ENCODE measurements at regions not wholly inside any gene's neighbourhood (a gene's known extent, or its start where the extent isn't known, plus 50 kb on each side); places are given as distances from the start of the nearest gene placed in this dataset.
"Not testable (repeated sequence)": the region's sequence is repeated elsewhere in the genome, so short reads cannot be mapped to it uniquely, and the experiment has no call there.

DNA sequence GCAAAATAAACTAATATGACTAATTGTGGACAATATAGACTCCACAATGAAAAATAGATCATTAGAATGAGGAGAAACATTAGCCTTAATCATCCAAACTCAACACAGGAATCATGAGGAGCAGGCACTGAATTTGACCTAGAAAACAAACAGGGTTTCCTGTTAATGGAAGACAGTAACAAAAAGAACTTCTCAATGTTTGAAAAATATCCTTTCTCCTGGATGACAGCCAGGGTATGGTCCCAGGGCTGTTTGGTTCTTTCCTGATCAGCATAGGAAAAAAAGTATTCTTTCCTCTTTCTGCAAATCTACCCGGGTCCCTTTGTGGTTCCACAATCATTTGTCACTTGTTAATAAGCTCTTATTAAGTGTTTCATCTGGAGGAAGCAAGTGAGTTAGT is 145.3 kb upstream of the SVIL start:
- DNase-seq (ENCODE audit: low spot score), result no peak
- intact Hi-C loops (cut with DNase I), result loop anchor here in 1 of 2 donors (5.0 kb wide), 1 partner anchor 33 kb away; no protein-coding TSS in a partner anchor

DNA sequence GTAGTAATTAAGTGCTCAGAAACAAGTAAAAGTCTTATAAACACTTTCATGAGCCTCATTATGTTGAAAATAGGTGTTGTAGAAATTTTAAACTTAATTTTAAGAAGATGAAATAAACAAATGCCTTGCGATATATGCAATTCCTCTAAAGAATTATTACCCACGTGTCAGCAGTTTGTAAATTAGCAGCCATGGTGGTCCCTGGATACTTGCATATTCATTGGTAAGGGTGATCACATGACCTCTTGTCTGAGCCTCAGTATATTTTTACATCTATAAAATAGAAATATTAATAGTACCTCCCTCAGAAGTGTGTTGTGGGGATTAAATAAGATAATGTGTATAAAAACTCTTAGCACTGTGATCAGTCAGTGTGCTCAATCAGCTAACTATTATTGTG is 141.5 kb upstream of the SVIL start:
- intact Hi-C loops (cut with DNase I), result no loop called here
- no peak for DNase-seq (ENCODE audit: low spot score)

DNA sequence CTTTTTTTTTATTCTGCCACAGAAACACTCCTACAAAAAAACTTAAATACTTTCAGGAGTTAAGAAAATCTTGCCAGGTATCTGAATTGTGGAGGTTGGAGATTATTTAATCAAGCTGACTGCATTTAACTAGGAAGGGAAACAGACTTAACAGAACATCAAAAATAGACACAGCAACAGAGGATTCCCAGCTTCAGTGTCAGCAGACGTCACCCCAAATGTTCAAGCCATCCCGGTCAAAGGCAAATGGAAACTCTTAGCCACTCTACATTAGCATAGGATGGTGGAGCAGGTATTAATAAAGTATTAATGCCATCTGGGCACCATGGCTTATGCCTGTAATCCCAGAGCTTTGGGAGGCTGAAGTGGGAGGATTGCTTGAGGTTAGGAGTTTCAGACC is 139.7 kb upstream of the SVIL start:
- intact Hi-C loops (cut with DNase I), result no loop called here
- no peak for DNase-seq (ENCODE audit: low spot score)

DNA sequence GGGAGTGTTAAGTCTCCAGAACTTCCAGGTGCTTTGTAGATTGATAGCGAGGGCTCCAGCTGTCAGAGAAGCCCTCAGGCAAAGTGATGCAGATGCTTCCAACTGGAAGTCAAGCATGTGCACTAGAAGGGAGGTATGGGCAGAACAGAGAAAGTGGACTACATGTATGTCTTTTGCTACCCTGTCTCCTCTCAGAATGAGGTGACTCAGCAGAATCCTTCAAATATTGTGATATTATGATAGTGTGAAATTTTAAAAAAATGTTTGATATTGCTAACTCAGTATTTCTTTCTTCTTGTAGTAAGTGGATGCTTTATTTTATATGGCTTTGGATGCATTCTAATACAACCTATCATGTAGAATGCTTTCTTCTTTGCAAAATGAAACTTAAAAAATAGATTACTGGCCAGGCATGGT is 138.9 kb upstream of the SVIL start:
- intact Hi-C loops (cut with DNase I), result no loop called here
- DNase-seq (ENCODE audit: low spot score), result no peak

DNA sequence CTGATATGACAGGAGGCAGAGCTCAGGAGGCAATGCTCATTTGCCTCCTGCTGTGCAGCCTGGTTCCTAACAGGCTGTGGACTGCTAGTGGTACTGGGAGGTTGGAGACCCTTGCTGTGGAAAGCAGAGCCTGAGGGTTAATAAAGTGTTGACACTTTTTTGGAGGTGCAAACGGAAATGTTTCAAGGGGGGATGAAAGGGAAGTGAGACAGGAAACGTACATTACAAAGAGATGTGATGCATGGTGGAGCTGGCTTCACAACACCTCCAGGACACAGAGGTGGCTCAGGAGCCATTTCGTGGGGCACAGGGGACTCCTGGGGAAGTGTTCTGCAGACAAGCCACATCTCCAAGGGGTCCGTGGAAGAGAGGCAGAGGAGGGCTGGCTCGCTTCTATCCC is 137.6 kb upstream of the SVIL start:
- DNase-seq (ENCODE audit: low spot score), result no peak
- intact Hi-C loops (cut with DNase I), result no loop called here

DNA sequence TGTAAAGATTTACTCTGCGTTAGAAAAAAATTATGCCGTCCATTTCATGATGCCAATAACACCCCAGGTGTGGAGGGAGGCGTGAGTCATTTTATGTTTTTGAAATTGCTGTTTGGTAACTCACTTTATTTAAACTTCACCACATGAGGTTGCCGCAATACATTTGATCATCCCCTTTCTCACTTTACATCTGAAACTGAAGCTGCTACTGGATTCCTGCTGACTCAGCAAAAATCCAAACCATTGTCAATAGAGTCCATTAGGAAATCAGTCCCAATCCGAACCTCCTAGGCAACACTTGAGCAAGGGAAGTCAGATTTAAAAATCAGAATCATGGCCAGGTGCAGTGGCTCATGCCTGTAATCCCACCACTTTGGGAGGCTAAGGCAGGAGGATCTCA is 136.6 kb upstream of the SVIL start:
- DNase-seq (ENCODE audit: low spot score), result no peak
- intact Hi-C loops (cut with DNase I), result no loop called here

DNA sequence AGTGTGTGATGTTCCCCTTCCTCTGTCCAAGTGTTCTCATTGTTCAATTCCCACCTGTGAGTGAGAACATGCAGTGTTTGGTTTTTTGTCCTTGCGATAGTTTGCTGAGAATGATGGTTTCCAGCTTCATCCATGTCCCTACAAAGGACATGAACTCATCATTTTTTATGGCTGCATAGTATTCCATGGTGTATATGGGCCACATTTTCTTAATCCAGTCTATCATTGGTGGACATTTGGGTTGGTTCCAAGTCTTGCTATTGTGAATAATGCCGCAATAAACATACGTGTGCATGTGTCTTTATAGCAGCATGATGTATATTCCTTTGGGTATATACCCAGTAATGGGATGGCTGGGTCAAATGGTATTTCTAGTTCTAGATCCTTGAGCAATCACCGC is 134.5 kb upstream of the SVIL start:
- DNase-seq (ENCODE audit: low spot score); intact Hi-C loops (cut with DNase I): not testable (repeated sequence)

DNA sequence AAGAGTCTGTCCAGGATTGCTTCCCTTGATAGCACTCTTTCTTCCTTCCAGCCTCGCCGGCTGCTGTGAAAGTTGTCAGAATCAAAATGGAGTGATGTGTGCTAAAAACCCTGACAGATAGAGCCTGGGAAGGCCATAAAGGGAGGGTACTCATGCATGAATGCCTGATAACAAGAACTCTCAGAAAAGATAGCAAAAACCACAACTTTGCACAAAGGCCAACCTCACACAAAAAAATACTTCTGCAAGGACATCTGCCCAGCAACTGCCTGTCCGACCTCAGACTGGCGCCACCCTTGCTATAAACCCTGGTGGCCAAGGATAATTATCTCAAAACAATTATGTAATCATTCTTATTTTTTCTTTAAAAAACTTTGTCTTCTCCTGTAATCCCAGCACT is 133.2 kb upstream of the SVIL start:
- DNase-seq (ENCODE audit: low spot score), result no peak
- intact Hi-C loops (cut with DNase I), result no loop called here

DNA sequence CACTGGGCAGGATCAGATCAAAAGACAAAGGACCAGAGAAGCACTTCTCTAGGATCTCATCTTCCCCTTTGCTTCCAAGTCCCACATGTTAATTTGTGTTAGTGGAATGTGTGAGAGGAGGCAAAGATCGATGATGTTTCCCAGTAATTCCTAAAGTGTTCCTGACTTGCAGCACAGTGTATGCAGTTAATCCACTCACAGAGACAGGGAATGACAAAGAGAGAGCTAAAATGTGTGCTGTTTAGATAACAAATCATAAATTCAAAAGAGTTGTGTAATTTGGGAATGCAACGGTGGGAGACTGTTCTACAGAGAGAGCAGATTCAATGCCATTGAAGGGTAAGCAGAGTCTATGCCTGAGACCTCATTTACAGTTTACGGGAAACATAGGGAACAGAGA is 132.0 kb upstream of the SVIL start:
- intact Hi-C loops (cut with DNase I), result no loop called here
- no peak for DNase-seq (ENCODE audit: low spot score)

DNA sequence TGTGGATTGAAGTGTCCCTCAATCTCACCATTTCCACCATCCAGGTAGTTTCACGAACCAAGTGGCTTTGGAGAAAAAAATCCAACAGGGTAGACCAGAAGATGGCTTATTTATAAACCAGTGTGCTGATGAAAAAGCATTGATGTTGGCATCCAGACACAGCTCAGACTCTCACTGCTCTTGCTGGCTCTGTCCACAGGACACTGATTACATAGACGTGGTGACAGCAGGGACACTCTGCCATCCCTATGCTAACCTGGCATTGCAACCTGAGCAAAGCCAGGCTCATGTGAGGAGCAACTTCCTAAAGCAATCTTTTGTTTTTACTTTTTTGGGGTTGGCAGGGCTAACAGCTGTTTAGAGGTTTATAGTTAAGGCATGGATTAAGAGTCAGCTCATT is 130.6 kb upstream of the SVIL start:
- DNase-seq (ENCODE audit: low spot score), result no peak
- intact Hi-C loops (cut with DNase I), result no loop called here

DNA sequence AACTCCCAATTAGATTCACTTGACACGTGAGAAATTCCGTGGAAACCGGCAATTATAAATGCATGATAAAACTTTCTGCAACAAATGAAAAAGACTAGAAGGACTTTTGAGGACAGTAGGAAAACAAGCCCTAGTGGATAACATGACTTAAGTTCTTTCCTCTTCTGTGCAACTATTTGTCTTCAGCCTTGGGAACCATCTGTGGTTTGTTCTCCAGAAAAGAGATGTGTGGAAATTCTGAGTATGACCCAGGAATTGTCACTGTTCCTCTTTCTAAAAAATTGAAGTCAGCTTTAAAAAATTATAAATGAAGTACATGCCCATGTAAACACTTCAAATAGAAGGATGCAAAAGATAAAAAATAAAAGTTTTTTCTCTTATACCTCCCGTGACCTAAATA is 128.6 kb upstream of the SVIL start:
- intact Hi-C loops (cut with DNase I), result no loop called here
- no peak for DNase-seq (ENCODE audit: low spot score)

DNA sequence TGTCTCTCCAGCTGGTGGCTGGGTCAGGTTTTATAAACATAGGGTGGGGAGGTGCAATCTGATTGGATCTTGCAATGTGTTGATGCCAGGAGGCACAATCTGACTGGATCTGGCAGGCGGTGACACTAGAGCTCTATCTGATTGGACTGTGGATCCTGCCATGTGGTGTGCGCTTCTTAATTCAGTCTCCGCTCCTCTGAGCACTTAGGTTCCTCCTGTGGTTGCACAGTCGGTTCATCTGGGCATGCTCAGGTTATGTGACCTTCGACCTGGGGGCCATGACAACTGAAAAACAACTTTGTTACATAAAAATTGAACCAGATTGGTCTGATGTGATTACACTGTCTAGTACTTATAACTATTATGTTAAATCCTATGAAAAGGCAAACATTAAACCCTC is 127.1 kb upstream of the SVIL start:
- intact Hi-C loops (cut with DNase I), result no loop called here
- no peak for DNase-seq (ENCODE audit: low spot score)

DNA sequence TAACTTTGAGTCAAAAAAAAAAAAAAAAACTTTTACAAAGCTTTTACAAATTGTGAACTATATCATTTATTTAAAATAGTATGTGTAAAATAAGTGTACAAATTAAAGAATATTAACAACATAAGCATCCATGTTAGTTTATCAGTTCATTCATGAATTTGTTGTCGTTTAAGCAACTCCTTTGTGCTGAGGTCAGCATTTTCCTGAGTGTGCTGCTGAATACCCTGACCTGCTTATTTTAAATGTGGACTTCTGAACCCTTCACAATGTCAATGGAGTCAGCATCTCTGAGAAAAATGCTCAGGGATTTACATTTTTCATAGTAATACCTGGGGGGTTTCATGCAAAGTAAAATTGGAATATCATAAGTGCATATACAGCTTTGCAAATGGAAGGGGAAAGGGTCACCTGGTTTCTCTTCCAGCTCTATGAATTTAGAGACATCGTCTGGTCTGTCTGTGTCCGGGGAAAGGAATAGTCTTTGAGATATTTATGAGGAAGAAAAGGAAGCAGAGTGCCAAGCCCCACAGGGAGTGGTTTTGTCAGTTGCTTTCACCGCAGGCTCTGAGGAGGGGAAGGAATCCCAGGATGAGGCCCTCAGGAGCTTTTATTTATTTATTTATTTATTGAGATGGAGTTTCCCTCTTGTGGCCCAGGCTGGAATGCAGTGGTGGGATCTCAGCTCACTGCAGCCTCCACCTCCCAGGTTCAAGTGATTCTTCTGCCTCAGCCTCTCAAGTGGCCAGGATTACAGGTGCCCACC is 125.5 kb upstream of the SVIL start:
- no peak for DNase-seq (ENCODE audit: low spot score)
- intact Hi-C loops (cut with DNase I), result no loop called here

DNA sequence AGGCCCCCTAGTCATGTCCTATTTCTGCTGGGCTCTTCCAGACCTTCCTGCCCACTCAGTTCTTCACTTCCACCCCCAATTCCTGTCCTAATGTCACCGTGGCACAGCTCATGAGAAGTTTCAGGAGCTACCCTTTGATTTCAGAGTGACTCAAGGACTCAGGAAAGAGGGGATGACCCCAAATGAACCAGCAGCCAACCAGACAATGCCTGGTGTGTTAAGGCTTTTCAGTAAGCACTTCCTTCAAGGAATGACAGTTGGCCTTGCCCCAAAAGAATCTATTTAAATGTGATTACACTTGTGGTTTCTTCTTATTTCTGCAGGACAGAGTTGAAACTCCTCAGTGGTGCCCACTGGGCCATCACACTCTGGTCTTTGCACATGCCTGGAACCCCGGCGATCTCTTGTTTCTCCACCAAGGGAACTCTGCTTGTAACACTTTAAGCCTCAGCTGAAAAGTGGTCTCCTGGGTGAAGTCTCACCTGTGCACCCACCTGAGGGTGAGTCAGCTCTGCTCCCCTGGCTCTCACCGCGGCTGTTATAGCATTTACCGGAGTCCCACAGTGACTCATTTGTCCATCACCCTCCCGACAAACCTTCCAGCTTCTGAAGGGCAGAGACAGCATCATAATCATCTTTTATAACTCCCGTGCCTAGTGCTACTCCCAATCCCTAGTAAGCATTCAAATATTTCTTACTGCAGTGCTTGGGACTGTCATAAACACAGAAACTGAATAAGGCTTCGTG is 123.0 kb upstream of the SVIL start:
- intact Hi-C loops (cut with DNase I), result no loop called here
- DNase-seq (ENCODE audit: low spot score), result no peak

DNA sequence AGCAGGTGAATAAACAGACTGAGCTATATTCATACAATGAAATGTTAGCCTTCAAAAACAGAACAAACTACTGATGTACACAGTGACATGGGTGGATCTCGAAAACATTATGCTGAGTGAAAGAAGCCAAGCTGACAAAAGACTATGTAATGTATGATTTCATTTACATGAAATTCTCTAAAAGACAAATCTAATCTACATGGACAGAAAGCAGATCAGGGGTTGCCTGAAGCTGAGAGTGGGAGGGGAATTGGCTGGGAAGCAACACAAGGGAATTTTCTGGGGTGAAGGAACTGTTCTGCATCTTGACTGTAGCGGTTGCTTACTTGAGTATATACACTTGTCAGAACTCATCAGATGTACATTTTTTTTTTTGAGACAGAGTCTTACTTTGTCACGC is 121.7 kb upstream of the SVIL start:
- intact Hi-C loops (cut with DNase I), result no loop called here
- no peak for DNase-seq (ENCODE audit: low spot score)

DNA sequence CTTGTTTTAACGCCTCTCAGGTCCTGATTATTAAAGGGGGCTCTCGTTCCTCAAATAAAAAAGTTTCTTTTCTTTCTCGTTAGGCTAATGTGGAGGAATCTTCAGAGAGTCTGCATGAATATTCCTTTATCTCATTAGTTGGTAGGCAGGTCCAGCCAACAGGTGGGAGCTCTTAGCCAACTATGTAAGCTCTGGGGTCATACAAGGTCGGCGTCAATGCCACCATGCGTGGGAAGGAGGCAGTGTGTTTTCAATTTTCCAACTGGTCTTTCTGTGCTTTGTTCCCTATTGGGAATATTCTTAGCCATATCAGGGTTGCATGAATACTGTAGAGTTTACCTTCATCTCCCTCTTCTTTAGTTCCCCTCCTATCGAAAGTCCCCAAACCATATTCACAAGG is 118.5 kb upstream of the SVIL start:
- intact Hi-C loops (cut with DNase I), result no loop called here
- no peak for DNase-seq (ENCODE audit: low spot score)

DNA sequence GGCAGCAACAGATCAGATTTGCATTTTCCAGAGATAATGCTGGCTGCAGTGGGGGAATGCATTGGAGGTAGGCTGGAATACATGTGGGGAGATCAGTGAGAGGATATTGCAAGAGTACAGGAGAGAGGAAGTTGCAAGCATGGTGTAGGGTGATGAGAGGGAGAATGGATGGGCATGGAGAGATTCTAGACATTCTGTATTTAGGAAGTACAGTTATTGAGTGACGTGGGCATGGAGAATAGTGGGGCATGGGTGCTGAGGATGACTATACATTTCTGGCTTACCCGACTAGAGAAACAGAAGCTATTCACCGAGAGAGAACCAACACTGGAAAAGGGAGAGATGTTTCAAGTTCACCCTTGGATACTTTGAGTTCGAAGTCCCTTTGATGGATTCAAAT is 116.9 kb upstream of the SVIL start:
- intact Hi-C loops (cut with DNase I), result no loop called here
- no peak for DNase-seq (ENCODE audit: low spot score)

DNA sequence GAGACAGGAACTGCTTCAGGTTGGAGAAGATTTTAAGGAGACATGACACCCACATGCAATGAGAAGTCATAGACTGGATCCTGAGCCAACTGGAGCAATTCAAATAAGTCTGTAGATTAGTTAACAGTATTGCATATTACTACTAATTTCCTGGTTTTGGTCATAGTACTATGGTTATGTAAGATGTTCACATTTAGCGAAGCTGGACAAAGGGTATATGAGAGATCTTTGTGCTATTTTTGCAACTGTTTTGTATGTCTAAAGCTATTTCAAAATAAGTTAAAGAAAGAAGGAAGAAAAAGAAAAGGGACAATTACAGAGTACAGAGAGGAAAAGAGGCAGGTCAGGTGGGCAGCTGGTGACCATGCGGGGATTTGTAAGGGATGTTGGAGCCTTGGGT is 116.5 kb upstream of the SVIL start:
- DNase-seq (ENCODE audit: low spot score), result no peak
- intact Hi-C loops (cut with DNase I), result no loop called here

DNA sequence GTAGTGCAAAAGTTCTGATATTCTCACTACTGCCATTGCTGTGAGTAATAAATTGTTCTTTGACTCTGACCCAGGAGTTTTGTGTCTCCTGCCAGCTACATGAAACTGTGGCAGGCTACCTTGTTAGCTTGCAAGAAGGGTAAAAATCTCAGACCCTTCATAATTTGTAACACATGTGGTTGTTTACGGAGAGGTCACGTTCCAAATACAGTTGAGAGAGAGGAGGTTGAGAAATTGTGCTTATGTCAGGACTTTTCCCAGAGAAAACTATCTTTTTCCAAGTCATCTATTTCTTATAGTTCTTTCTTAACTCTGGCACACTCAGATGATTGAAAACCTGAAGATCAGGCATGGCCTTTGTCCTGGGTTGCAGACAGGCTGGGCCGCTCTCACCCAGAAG is 114.4 kb upstream of the SVIL start:
- intact Hi-C loops (cut with DNase I), result loop anchor here in 1 of 2 donors (5.0 kb wide), 1 partner anchor 33 kb away; no protein-coding TSS in a partner anchor
- no peak for DNase-seq (ENCODE audit: low spot score)

DNA sequence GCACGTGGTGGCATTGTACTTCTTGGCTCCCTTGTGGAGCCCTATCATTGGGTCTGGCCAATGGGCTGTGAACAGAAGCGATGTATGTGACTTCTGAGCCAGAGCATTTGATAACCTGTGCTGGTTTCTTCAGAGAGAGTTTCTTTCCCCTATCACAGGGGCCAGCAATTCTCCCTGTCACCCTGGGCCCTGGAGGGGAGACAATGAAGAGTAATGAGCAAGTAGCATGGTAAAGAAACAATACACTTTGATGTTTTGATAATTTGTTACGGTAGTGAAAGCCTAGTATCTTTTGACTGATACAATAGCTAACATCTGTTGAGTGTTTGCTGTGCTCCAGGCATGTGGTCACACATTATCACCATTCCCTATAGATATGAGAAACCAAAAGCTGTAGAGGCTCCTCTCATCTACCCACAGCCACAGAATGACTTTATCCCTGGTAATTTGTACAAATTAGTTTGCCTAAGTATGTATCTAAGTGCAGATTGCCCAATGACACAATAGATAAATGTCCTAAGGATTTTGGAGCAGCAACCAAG is 113.4 kb upstream of the SVIL start:
- intact Hi-C loops (cut with DNase I), result loop anchor here in 1 of 2 donors (5.0 kb wide), 1 partner anchor 34 kb away; no protein-coding TSS in a partner anchor
- no peak for DNase-seq (ENCODE audit: low spot score)
